ENCODE measurements at regions not wholly inside any gene's neighbourhood (a gene's known extent, or its start where the extent isn't known, plus 50 kb on each side); places are given as distances from the start of the nearest gene placed in this dataset.

DNA sequence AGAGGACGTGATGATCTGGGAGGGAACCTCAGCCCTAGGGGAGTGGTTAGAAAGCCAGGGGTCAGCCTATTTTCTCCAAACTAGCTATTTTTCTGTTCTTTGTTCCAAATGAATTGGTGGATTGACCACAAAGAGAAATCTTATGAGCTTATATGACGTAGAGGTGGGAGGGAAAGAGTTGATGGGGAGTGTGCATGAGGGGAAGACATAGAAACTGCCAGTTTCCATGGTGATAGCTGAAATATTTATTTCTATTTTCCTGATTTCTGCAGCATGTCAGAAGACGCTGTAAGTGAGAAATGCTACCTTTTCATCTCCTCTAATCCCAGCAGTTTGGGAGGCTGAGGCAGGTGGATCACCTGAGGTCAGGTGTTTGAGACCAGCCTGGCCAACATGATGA, 51.4 kb upstream of the CISTR start:
- TF ChIP-seq, protein P1, sequence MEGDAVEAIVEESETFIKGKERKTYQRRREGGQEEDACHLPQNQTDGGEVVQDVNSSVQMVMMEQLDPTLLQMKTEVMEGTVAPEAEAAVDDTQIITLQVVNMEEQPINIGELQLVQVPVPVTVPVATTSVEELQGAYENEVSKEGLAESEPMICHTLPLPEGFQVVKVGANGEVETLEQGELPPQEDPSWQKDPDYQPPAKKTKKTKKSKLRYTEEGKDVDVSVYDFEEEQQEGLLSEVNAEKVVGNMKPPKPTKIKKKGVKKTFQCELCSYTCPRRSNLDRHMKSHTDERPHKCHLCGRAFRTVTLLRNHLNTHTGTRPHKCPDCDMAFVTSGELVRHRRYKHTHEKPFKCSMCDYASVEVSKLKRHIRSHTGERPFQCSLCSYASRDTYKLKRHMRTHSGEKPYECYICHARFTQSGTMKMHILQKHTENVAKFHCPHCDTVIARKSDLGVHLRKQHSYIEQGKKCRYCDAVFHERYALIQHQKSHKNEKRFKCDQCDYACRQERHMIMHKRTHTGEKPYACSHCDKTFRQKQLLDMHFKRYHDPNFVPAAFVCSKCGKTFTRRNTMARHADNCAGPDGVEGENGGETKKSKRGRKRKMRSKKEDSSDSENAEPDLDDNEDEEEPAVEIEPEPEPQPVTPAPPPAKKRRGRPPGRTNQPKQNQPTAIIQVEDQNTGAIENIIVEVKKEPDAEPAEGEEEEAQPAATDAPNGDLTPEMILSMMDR (IDR thresholded peaks at IDR 0.05), result no peak
- TF ChIP-seq POLR2A (IDR thresholded peaks at IDR 0.05), result no peak

All from breast epithelium (tissue), 3 donors.